SK-N-SH treated with all-trans-retinoic acid at 6 μM for 48 hours (cell line): ENCODE measurements at regions not wholly inside any gene's neighbourhood (a gene's known extent, or its start where the extent isn't known, plus 50 kb on each side); places are given as distances from the start of the nearest gene placed in this dataset.

ENCODE experiments used
- ZFP3 ChIP-seq: fragments of 250-450 bp; sonication (Bioruptor Pico); IDR thresholded peaks from 2 replicates; pipeline ENCODE4 v1.5.0; 2020; ENCODE audit warnings: mild to moderate bottlenecking, moderate library complexity
- ZFP30 ChIP-seq: fragments of 450-650 bp; formaldehyde crosslinking; IDR thresholded peaks from 2 replicates; pipeline ENCODE4 v1.5.0; 2022; ENCODE audit warnings: mild to moderate bottlenecking, moderate library complexity
- ZNF8 ChIP-seq: fragments of 450-650 bp; formaldehyde crosslinking; IDR thresholded peaks from 2 replicates; pipeline ENCODE4 v1.5.0; 2020; ENCODE audit warnings: mild to moderate bottlenecking, moderate library complexity
- TF ChIP-seq, protein P1 (sequence below): fragments of 250-450 bp; sonication (Bioruptor Pico); IDR thresholded peaks from 2 replicates; pipeline ENCODE4 v1.5.1; 2020; ENCODE audit warnings: low read depth, mild to moderate bottlenecking, moderate library complexity
- TF ChIP-seq, protein P2 (sequence below): fragments of 250-450 bp; sonication (Bioruptor Pico); IDR thresholded peaks from 2 replicates; pipeline ENCODE4 v1.8.0; 2020; ENCODE audit warnings: mild to moderate bottlenecking, moderate library complexity, borderline replicate concordance

DNA sequence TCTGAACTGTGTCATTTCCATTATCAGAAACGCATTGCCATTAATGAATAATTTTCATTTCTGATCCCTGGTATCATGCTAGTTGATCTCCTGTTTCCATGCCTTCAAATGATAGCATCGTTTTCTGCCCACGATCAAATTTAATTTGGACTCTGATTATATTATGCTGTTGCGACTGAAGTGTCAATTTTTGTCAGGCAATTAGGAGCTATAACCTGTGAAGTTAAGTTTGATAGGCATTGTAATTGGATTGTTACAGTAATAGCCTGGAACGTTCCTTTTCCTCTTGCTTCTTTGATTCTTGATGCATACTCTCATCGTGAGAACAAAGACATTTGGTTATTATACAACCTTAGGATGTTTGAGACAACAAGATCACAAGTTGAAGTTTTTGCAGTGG lies 356.3 kb downstream of the VRK1 start:
- no peak for TF ChIP-seq ZFP3 (CRISPR knock-in tag)
- TF ChIP-seq, protein P1, sequence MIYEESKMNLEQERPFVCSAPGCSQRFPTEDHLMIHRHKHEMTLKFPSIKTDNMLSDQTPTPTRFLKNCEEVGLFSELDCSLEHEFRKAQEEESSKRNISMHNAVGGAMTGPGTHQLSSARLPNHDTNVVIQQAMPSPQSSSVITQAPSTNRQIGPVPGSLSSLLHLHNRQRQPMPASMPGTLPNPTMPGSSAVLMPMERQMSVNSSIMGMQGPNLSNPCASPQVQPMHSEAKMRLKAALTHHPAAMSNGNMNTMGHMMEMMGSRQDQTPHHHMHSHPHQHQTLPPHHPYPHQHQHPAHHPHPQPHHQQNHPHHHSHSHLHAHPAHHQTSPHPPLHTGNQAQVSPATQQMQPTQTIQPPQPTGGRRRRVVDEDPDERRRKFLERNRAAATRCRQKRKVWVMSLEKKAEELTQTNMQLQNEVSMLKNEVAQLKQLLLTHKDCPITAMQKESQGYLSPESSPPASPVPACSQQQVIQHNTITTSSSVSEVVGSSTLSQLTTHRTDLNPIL: no peak
- TF ChIP-seq, protein P2, sequence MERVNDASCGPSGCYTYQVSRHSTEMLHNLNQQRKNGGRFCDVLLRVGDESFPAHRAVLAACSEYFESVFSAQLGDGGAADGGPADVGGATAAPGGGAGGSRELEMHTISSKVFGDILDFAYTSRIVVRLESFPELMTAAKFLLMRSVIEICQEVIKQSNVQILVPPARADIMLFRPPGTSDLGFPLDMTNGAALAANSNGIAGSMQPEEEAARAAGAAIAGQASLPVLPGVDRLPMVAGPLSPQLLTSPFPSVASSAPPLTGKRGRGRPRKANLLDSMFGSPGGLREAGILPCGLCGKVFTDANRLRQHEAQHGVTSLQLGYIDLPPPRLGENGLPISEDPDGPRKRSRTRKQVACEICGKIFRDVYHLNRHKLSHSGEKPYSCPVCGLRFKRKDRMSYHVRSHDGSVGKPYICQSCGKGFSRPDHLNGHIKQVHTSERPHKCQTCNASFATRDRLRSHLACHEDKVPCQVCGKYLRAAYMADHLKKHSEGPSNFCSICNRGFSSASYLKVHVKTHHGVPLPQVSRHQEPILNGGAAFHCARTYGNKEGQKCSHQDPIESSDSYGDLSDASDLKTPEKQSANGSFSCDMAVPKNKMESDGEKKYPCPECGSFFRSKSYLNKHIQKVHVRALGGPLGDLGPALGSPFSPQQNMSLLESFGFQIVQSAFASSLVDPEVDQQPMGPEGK (CRISPR knock-in tag): no peak
- TF ChIP-seq ZNF8 (CRISPR knock-in tag): no peak
- TF ChIP-seq ZFP30 (CRISPR knock-in tag): no peak
